ENCODE measurements at regions not wholly inside any gene's neighbourhood (a gene's known extent, or its start where the extent isn't known, plus 50 kb on each side); places are given as distances from the start of the nearest gene placed in this dataset.
"Not testable (repeated sequence)": the region's sequence is repeated elsewhere in the genome, so short reads cannot be mapped to it uniquely, and the experiment has no call there.

DNA sequence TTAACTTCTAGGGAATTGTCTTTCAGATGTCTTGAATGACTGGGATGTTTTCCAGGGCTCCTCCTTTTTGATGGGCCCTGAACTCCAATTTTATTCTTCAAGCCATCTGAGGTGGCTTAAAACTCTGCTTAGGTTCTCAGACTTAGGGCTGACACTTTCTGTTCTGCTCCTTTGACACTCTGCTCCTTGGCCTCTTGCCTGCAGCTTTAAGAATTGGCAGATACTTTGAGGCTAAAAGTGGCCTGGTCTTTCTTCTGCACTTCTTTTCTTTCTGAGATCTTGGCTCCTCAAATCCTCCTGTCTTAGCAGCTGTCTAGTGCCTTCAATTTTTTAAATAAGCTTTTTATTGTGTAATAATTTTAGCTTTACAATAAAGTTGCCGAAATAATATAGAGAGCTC is 294.6 kb downstream of the RPS6KC1 start:
- Histone ChIP-seq H3K9me3 (ENCODE audit: low read length) (no peaks in the 10 kb centered on the region), H3K27ac (ENCODE audit: low read depth, low read length, poor library complexity, severe bottlenecking) (no peak overlapping the region), H4K20me1 (ENCODE audit: insufficient read depth, low read length) (no peaks in the 10 kb centered on the region), H3K4me1 (ENCODE audit: insufficient read depth, low read length, poor library complexity, severe bottlenecking) (no peaks in the 10 kb centered on the region), H3K9me2 (ENCODE audit: insufficient read depth, low read length) (no peaks in the 10 kb centered on the region), H2AFZ (ENCODE audit: low read length) (no peak overlapping the region), H3K79me2 (ENCODE audit: insufficient read depth, low read depth, low read length) (no peaks in the 10 kb centered on the region), H3K4me2 (ENCODE audit: low read length) (no peak overlapping the region), H3K4me3 (ENCODE audit: low read depth, low read length, poor library complexity, severe bottlenecking) (no peak overlapping the region), H3K36me3 (ENCODE audit: insufficient read depth, low read length) (no peaks in the 10 kb centered on the region)
- TF ChIP-seq, protein P1, sequence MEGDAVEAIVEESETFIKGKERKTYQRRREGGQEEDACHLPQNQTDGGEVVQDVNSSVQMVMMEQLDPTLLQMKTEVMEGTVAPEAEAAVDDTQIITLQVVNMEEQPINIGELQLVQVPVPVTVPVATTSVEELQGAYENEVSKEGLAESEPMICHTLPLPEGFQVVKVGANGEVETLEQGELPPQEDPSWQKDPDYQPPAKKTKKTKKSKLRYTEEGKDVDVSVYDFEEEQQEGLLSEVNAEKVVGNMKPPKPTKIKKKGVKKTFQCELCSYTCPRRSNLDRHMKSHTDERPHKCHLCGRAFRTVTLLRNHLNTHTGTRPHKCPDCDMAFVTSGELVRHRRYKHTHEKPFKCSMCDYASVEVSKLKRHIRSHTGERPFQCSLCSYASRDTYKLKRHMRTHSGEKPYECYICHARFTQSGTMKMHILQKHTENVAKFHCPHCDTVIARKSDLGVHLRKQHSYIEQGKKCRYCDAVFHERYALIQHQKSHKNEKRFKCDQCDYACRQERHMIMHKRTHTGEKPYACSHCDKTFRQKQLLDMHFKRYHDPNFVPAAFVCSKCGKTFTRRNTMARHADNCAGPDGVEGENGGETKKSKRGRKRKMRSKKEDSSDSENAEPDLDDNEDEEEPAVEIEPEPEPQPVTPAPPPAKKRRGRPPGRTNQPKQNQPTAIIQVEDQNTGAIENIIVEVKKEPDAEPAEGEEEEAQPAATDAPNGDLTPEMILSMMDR (conservative IDR thresholded peaks at IDR 0.05; ENCODE audit: low read length) = no peak
- no peak for TF ChIP-seq EZH2phosphoT487 (IDR thresholded peaks at IDR 0.05; ENCODE audit: borderline replicate concordance, low read depth, low read length)
- intact Hi-C loops (cut with micrococcal nuclease; ENCODE audit: unreplicated experiment) = no loop called here
- DNase-seq (ENCODE audit: low spot score) = no peak
- POLR2A ChIA-PET = interaction anchor here (0.7 to 1.5 kb wide), 2 partner anchors 10 to 121 kb away, joined by 3 to 5 read pairs; no protein-coding TSS in a partner anchor
- CTCF ChIA-PET (ENCODE audit: unreplicated experiment) = no interaction called here
- no TSS peak for BruUV-seq (replicated peaks)

- H3K36me3 ChIP-seq (ENCODE audit: insufficient read depth, low read length) = no peaks in the 10 kb centered on the region
- no peak overlapping the region for H3K4me2 ChIP-seq (ENCODE audit: low read length)
- no peak for TF ChIP-seq EZH2phosphoT487 (IDR thresholded peaks at IDR 0.05; ENCODE audit: borderline replicate concordance, low read depth, low read length)
- TF ChIP-seq, protein P1 (conservative IDR thresholded peaks at IDR 0.05; ENCODE audit: low read length) = no peak
- ChIA-PET POLR2A (no interaction called here), CTCF (ENCODE audit: unreplicated experiment) (no interaction called here)
- no peaks in the 10 kb centered on the region for H3K9me3 ChIP-seq (ENCODE audit: low read length)
- no peak overlapping the region for H2AFZ ChIP-seq (ENCODE audit: low read length)
- no peaks in the 10 kb centered on the region for H3K9me2 ChIP-seq (ENCODE audit: insufficient read depth, low read length)
- H3K4me3 ChIP-seq (ENCODE audit: low read depth, low read length, poor library complexity, severe bottlenecking) = no peak overlapping the region
- no peak for DNase-seq (ENCODE audit: low spot score)
- no TSS peak for BruUV-seq (replicated peaks)
- intact Hi-C loops (cut with micrococcal nuclease; ENCODE audit: unreplicated experiment) = no loop called here
- no peaks in the 10 kb centered on the region for H4K20me1 ChIP-seq (ENCODE audit: insufficient read depth, low read length)
- no peak overlapping the region for H3K27ac ChIP-seq (ENCODE audit: low read depth, low read length, poor library complexity, severe bottlenecking)
- no peaks in the 10 kb centered on the region for H3K4me1 ChIP-seq (ENCODE audit: insufficient read depth, low read length, poor library complexity, severe bottlenecking)
- H3K79me2 ChIP-seq (ENCODE audit: insufficient read depth, low read depth, low read length) = no peaks in the 10 kb centered on the region
Measured at GRCh38 chr1:213357403-213357802, 306.4 kb downstream of the RPS6KC1 start.

- H3K4me3 ChIP-seq (ENCODE audit: low read depth, low read length, poor library complexity, severe bottlenecking); intact Hi-C loops (cut with micrococcal nuclease; ENCODE audit: unreplicated experiment); H3K4me1 ChIP-seq (ENCODE audit: insufficient read depth, low read length, poor library complexity, severe bottlenecking); BruUV-seq (replicated peaks); H3K9me3 ChIP-seq (ENCODE audit: low read length); H3K9me2 ChIP-seq (ENCODE audit: insufficient read depth, low read length); H3K27ac ChIP-seq (ENCODE audit: low read depth, low read length, poor library complexity, severe bottlenecking); POLR2A ChIA-PET; H3K36me3 ChIP-seq (ENCODE audit: insufficient read depth, low read length); H2AFZ ChIP-seq (ENCODE audit: low read length); CTCF ChIA-PET (ENCODE audit: unreplicated experiment); H4K20me1 ChIP-seq (ENCODE audit: insufficient read depth, low read length); H3K4me2 ChIP-seq (ENCODE audit: low read length); H3K79me2 ChIP-seq (ENCODE audit: insufficient read depth, low read depth, low read length); DNase-seq (ENCODE audit: low spot score): not testable (repeated sequence)
Measured at GRCh38 chr1:213358368-213358767, 307.3 kb downstream of the RPS6KC1 start.
